Gastrocnemius medialis (tissue), 4 donors: ENCODE measurements at regions not wholly inside any gene's neighbourhood (a gene's known extent, or its start where the extent isn't known, plus 50 kb on each side); places are given as distances from the start of the nearest gene placed in this dataset.

Experiments
- ATAC-seq, 2 donors: fragments of 150-250 bp; one replicate each; pipeline ENCODE4 v1.9.1; 2016
- DNase-seq, 2 donors: peaks; one replicate each; pipeline ENCODE4 v3.0.0-alpha.2; 2019
- H3K27ac ChIP-seq, 4 donors: fragments of 200-600 bp; sonication (generic); 1 replicate in 1 of 4; 2 replicates in 3 of 4; pipeline ENCODE4 v1.5.1; 2016 to 2018; ENCODE audit warnings: mild to moderate bottlenecking in 2 of 4, moderate library complexity in 1 of 4
- H3K27me3 ChIP-seq, 3 donors: fragments of 200-600 bp; sonication (generic) in 2 of 3; 1 replicate in 1 of 3; 2 replicates in 2 of 3; pipeline versions ENCODE4 v1.5.1 to v1.6.0; 2016 to 2019; ENCODE audit warnings: mild to moderate bottlenecking in 1 of 3, moderate library complexity in 1 of 3
- H3K36me3 ChIP-seq, 2 donors: fragments of 200-600 bp; sonication (generic) in 1 of 2; one replicate each; pipeline ENCODE4 v1.5.1; 2017 to 2018
- H3K4me1 ChIP-seq, 2 donors: fragments of 200-600 bp; sonication (generic) in 1 of 2; one replicate each; pipeline ENCODE4 v1.5.1; 2016 to 2017; ENCODE audit warnings: mild to moderate bottlenecking in 2 of 2
- H3K4me3 ChIP-seq, 4 donors: fragments of 200-600 bp; sonication (generic) in 3 of 4; 1 replicate in 1 of 4; 2 replicates in 3 of 4; pipeline ENCODE4 v1.5.1; 2016 to 2019; ENCODE audit warnings: mild to moderate bottlenecking in 2 of 4
- H3K9me3 ChIP-seq, 3 donors: fragments of 200-600 bp; sonication (generic) in 2 of 3; 1 replicate in 1 of 3; 2 replicates in 2 of 3; pipeline ENCODE4 v1.5.1; 2016 to 2019
- CTCF ChIP-seq, 5 experiments: fragments of 450-650 bp in 3 of 5; fragments of 200-600 bp in 2 of 5; sonication (generic) in 2 of 5; IDR thresholded peaks in 4 of 5; conservative IDR thresholded peaks in 1 of 5; 1 replicate in 4 of 5; 2 replicates in 1 of 5; pipeline ENCODE4 v1.5.1; 2016 to 2019; ENCODE audit warnings: antibody characterized with exemption in 5 of 5, mild to moderate bottlenecking in 3 of 5, moderate library complexity in 3 of 5
- POLR2A ChIP-seq, 2 donors: fragments of 450-650 bp; IDR thresholded peaks; one replicate each; pipeline ENCODE4 v1.6.1; 2017; ENCODE audit warnings: antibody characterized with exemption in 2 of 2, mild to moderate bottlenecking in 2 of 2, moderate library complexity in 2 of 2
- in situ Hi-C, 4 donors: fragments of 200-750 bp; cut with MboI; loops; one replicate each; pipeline versions ENCODE4 v1.15.0 to v1.8.0; 2017; ENCODE audit warnings: low sequenced_read_pairs in 4 of 4
- intact Hi-C: fragments of 100-400 bp; cut with DNase I; formaldehyde crosslinking; loops from one replicate; pipeline ENCODE4 v1.15.1; 2023; ENCODE audit warnings: low total_unique reads

GRCh38 chr11:15886866-15887265, 469.5 kb downstream of the SOX6 start:
- no peak for DNase-seq
- in situ Hi-C loops (no loop called here), intact Hi-C loops (no loop called here)
- Histone ChIP-seq H3K27ac (no peak overlapping the region), H3K4me3 (no peak overlapping the region), H3K36me3 (no peaks in the 10 kb centered on the region), H3K9me3 (no peaks in the 10 kb centered on the region), H3K4me1 (peaks cover 0 to 5% of the 10 kb centered on the region in 2 donors), H3K27me3 (no peaks in the 10 kb centered on the region)
- no peak for ATAC-seq
- TF ChIP-seq POLR2A (IDR thresholded peaks at IDR 0.05) (no peak), CTCF (IDR thresholded peaks at IDR 0.05 in 4 of 5, conservative IDR thresholded peaks at IDR 0.05 in 1 of 5) (no peak)

- Histone ChIP-seq H3K4me1 (peaks cover 4 to 5% of the 10 kb centered on the region in 2 donors), H3K36me3 (no peaks in the 10 kb centered on the region), H3K27ac (no peak overlapping the region), H3K4me3 (no peak overlapping the region), H3K9me3 (no peaks in the 10 kb centered on the region), H3K27me3 (no peaks in the 10 kb centered on the region)
- in situ Hi-C loops (no loop called here), intact Hi-C loops (no loop called here)
- TF ChIP-seq CTCF (IDR thresholded peaks at IDR 0.05 in 4 of 5, conservative IDR thresholded peaks at IDR 0.05 in 1 of 5) (no peak), POLR2A (IDR thresholded peaks at IDR 0.05) (no peak)
- DNase-seq (no peak), ATAC-seq (no peak)
Observed at GRCh38 chr11:15888556-15889345, 467.6 kb downstream of the SOX6 start.

- TF ChIP-seq POLR2A (IDR thresholded peaks at IDR 0.05) (no peak), CTCF (IDR thresholded peaks at IDR 0.05 in 4 of 5, conservative IDR thresholded peaks at IDR 0.05 in 1 of 5) (no peak)
- peaks cover 0 to 4% of the 10 kb centered on the region in 2 donors for H3K4me1 ChIP-seq
- intact Hi-C loops (no loop called here), in situ Hi-C loops (no loop called here)
- DNase-seq (no peak), ATAC-seq (no peak)
- H3K9me3 ChIP-seq: no peaks in the 10 kb centered on the region
- no peaks in the 10 kb centered on the region for H3K27me3 ChIP-seq
- no peak overlapping the region for H3K4me3 ChIP-seq
- H3K36me3 ChIP-seq: no peaks in the 10 kb centered on the region
- H3K27ac ChIP-seq: no peak overlapping the region
Observed at GRCh38 chr11:15889363-15890030, 466.8 kb downstream of the SOX6 start.

- H3K4me1 ChIP-seq: peaks cover 0 to 4% of the 10 kb centered on the region in 2 donors
- no peaks in the 10 kb centered on the region for H3K27me3 ChIP-seq
- TF ChIP-seq CTCF (IDR thresholded peaks at IDR 0.05 in 4 of 5, conservative IDR thresholded peaks at IDR 0.05 in 1 of 5): no peak
- no peak for TF ChIP-seq POLR2A (IDR thresholded peaks at IDR 0.05)
- intact Hi-C loops (no loop called here), in situ Hi-C loops (no loop called here)
- H3K27ac ChIP-seq: no peak overlapping the region
- ATAC-seq: no peak
- H3K4me3 ChIP-seq: no peak overlapping the region
- no peak for DNase-seq
- H3K9me3 ChIP-seq: no peaks in the 10 kb centered on the region
- no peaks in the 10 kb centered on the region for H3K36me3 ChIP-seq
Observed at GRCh38 chr11:15890031-15890713, 466.2 kb downstream of the SOX6 start.
